GM12878 (cell line): ENCODE measurements at regions not wholly inside any gene's neighbourhood (a gene's known extent, or its start where the extent isn't known, plus 50 kb on each side); places are given as distances from the start of the nearest gene placed in this dataset.

Experiments used
- POLR2A ChIP-seq: IDR thresholded peaks from 2 replicates; pipeline ENCODE4 v1.6.1; 2011; ENCODE audit warnings: low read depth, mild to moderate bottlenecking, low read length
- SIN3A ChIP-seq: IDR thresholded peaks from 2 replicates; pipeline ENCODE4 v1.6.1; 2012; ENCODE audit warnings: low read depth, low read length, improper control_type of control experiment
- SMC3 ChIP-seq: IDR thresholded peaks from 2 replicates; pipeline ENCODE4 v1.6.1; 2011; ENCODE audit warnings: low read length, improper control_type of control experiment, borderline replicate concordance
- SREBF1 ChIP-seq: IDR thresholded peaks from 2 replicates; pipeline ENCODE4 v1.6.1; 2012; ENCODE audit warnings: mild to moderate bottlenecking, low read length
- TF ChIP-seq, protein P1 (sequence below), 3 experiments: IDR thresholded peaks in 2 of 3; conservative IDR thresholded peaks in 1 of 3; 2 replicates each; pipeline ENCODE4 v1.5.1; 2011; ENCODE audit warnings: low read depth in 3 of 3, low read length in 3 of 3, mild to moderate bottlenecking in 3 of 3, control low read depth in 2 of 3, moderate library complexity in 2 of 3, inconsistent platforms in 1 of 3, mixed read lengths in 1 of 3; ENCODE audit not compliant: control insufficient read depth in 2 of 3, insufficient read depth in 1 of 3; ENCODE audit errors: extremely low read depth in 1 of 3

DNA sequence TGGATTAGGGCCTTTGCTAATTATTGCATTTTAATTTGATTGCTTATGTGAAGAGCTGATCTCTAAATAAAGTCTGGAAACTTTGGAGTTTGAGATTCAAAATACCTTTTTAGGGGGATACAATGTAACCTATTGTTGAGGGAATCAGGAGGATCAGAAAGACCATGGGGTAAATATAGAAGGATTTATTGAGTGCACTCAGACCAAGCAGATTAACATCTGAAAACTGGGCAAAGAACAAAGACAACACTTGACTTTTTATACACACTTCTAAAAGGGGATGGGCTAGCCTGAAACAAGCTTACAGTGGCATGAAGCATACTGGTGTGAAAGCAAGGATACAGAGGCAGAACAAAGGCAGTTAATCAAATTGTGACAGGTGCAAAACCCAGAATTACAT is 174.3 kb downstream of the MRPS30 start:
- TF ChIP-seq POLR2A (no peak), SMC3 (no peak), SREBF1 (no peak), SIN3A (no peak)
- TF ChIP-seq, protein P1, sequence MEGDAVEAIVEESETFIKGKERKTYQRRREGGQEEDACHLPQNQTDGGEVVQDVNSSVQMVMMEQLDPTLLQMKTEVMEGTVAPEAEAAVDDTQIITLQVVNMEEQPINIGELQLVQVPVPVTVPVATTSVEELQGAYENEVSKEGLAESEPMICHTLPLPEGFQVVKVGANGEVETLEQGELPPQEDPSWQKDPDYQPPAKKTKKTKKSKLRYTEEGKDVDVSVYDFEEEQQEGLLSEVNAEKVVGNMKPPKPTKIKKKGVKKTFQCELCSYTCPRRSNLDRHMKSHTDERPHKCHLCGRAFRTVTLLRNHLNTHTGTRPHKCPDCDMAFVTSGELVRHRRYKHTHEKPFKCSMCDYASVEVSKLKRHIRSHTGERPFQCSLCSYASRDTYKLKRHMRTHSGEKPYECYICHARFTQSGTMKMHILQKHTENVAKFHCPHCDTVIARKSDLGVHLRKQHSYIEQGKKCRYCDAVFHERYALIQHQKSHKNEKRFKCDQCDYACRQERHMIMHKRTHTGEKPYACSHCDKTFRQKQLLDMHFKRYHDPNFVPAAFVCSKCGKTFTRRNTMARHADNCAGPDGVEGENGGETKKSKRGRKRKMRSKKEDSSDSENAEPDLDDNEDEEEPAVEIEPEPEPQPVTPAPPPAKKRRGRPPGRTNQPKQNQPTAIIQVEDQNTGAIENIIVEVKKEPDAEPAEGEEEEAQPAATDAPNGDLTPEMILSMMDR (IDR thresholded peaks at IDR 0.05 in 2 of 3, conservative IDR thresholded peaks at IDR 0.05 in 1 of 3; ENCODE audit: control insufficient read depth in 2 of 3, extremely low read depth in 1 of 3, insufficient read depth in 1 of 3, low read depth in 3 of 3, low read length in 3 of 3): no peak
